Stimulated activated CD8-positive, alpha-beta memory T cell treated with anti-CD3 and anti-CD28 coated beads, Interleukin-12 subunit alpha, Interleukin-12 subunit beta, amount 100 ng/mL, for 4 hours (primary cell): ENCODE measurements at regions not wholly inside any gene's neighbourhood (a gene's known extent, or its start where the extent isn't known, plus 50 kb on each side); places are given as distances from the start of the nearest gene placed in this dataset.
"Not testable (repeated sequence)": the region's sequence is repeated elsewhere in the genome, so short reads cannot be mapped to it uniquely, and the experiment has no call there.

ENCODE experiments used
- DNase-seq: peaks from one replicate; pipeline ENCODE4 v3.0.0-alpha.2; 2020; ENCODE audit warnings: low read depth

GRCh38 chr5:42242881-42243485, 180.3 kb upstream of the GHR start:
- DNase-seq: no peak

GRCh38 chr5:42252306-42252705, 170.9 kb upstream of the GHR start:
- DNase-seq: no peak

- not testable (repeated sequence) for DNase-seq
Observed at GRCh38 chr5:42259914-42260313, 163.3 kb upstream of the GHR start.

GRCh38 chr5:42267091-42267490, 156.1 kb upstream of the GHR start:
- no peak for DNase-seq

GRCh38 chr5:42268170-42268569, 155.1 kb upstream of the GHR start:
- DNase-seq: not testable (repeated sequence)

- DNase-seq: no peak
Observed at GRCh38 chr5:42268630-42269029, 154.6 kb upstream of the GHR start.

GRCh38 chr5:42270771-42271170, 152.5 kb upstream of the GHR start:
- DNase-seq: no peak

- no peak for DNase-seq
Observed at GRCh38 chr5:42274913-42275312, 148.3 kb upstream of the GHR start.

GRCh38 chr5:42277293-42277692, 145.9 kb upstream of the GHR start:
- no peak for DNase-seq

GRCh38 chr5:42284584-42284983, 138.7 kb upstream of the GHR start:
- DNase-seq: no peak

- DNase-seq: no peak
Observed at GRCh38 chr5:42285230-42285629, 138.0 kb upstream of the GHR start.

GRCh38 chr5:42300496-42300895, 122.7 kb upstream of the GHR start:
- DNase-seq: no peak

- DNase-seq: no peak
Observed at GRCh38 chr5:42301349-42301748, 121.9 kb upstream of the GHR start.

- DNase-seq: no peak
Observed at GRCh38 chr5:42302186-42302585, 121.1 kb upstream of the GHR start.

GRCh38 chr5:42306287-42306686, 117.0 kb upstream of the GHR start:
- no peak for DNase-seq

- DNase-seq: no peak
Observed at GRCh38 chr5:42309865-42310264, 113.4 kb upstream of the GHR start.

GRCh38 chr5:42315214-42315613, 108.0 kb upstream of the GHR start:
- DNase-seq: no peak

GRCh38 chr5:42317575-42317974, 105.7 kb upstream of the GHR start:
- DNase-seq: no peak

- DNase-seq: not testable (repeated sequence)
Observed at GRCh38 chr5:42319546-42319945, 103.7 kb upstream of the GHR start.

- DNase-seq: no peak
Observed at GRCh38 chr5:42321785-42322184, 101.5 kb upstream of the GHR start.

- no peak for DNase-seq
Observed at GRCh38 chr5:42337143-42337542, 86.1 kb upstream of the GHR start.

GRCh38 chr5:42337607-42338006, 85.6 kb upstream of the GHR start:
- no peak for DNase-seq

- DNase-seq: no peak
Observed at GRCh38 chr5:42338136-42338535, 85.1 kb upstream of the GHR start.

GRCh38 chr5:42349163-42349562, 74.1 kb upstream of the GHR start:
- no peak for DNase-seq

GRCh38 chr5:42351956-42352355, 71.3 kb upstream of the GHR start:
- DNase-seq: no peak
